GM06990 (cell line): ENCODE measurements at regions not wholly inside any gene's neighbourhood (a gene's known extent, or its start where the extent isn't known, plus 50 kb on each side); places are given as distances from the start of the nearest gene placed in this dataset.

Experiments
- DNase-seq: peaks from one replicate; pipeline ENCODE4 v3.0.0-alpha.2; 2011; ENCODE audit not compliant: insufficient read length; ENCODE audit errors: extremely low read depth
- H3K27me3 ChIP-seq: replicated peaks from 2 replicates; pipeline ENCODE4 v1.6.0; 2011; ENCODE audit warnings: low read length; ENCODE audit not compliant: control insufficient read depth, insufficient read depth
- H3K36me3 ChIP-seq: 2 replicates; pipeline ENCODE4 v1.5.1; 2011; ENCODE audit warnings: low read length; ENCODE audit not compliant: control insufficient read depth, insufficient read depth
- H3K4me3 ChIP-seq: replicated peaks from 2 replicates; pipeline ENCODE4 v1.5.1; 2011; ENCODE audit warnings: low read depth, mild to moderate bottlenecking, control low read depth, low read length
- CTCF ChIP-seq: IDR thresholded peaks from 2 replicates; pipeline ENCODE4 v1.5.1; 2011; ENCODE audit warnings: low read length, control low read depth, mild to moderate bottlenecking, inconsistent platforms; ENCODE audit not compliant: insufficient read depth, poor library complexity, severe bottlenecking

- Histone ChIP-seq H3K36me3 (no peaks in the 10 kb centered on the region), H3K27me3 (no peaks in the 10 kb centered on the region; the same call in none of the 2 replicates), H3K4me3 (no peak overlapping the region)
- TF ChIP-seq CTCF = no peak
- no peak for DNase-seq
These were observed 135.4 kb downstream of the TMEM132E start for GRCh38 chr17:34714475-34715410.

GRCh38 chr17:34713687-34714086, 134.3 kb downstream of the TMEM132E start:
- no peak for DNase-seq
- no peak overlapping the region for H3K4me3 ChIP-seq
- TF ChIP-seq CTCF = no peak
- no peaks in the 10 kb centered on the region for H3K36me3 ChIP-seq
- H3K27me3 ChIP-seq = no peaks in the 10 kb centered on the region; the same call in none of the 2 replicates

- Histone ChIP-seq H3K27me3 (no peaks in the 10 kb centered on the region; the same call in none of the 2 replicates), H3K4me3 (no peak overlapping the region), H3K36me3 (no peaks in the 10 kb centered on the region)
- TF ChIP-seq CTCF = no peak
- no peak for DNase-seq
These were observed 133.3 kb downstream of the TMEM132E start for GRCh38 chr17:34712481-34713195.

DNA sequence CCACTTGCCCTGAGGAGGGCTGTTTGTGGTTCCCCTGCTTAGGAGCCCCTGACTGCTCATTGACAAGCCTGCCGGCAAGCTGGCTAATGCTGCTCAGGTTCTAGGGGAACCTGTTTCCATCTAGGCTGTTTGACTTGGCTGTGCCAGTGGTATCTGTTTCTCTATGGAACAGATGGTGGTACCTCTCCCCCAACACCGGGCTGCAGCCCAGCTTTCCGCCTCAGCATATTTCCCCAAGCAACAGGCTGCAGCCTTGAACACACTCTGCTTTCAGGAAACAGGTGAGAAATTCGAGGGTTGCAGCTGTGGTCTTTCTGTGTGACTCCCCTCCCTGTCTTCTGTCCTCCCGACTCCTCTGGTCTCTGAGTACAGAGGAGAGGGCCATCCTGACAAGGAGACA, 132.3 kb downstream of the TMEM132E start:
- no peak for DNase-seq
- Histone ChIP-seq H3K27me3 (no peaks in the 10 kb centered on the region; the same call in none of the 2 replicates), H3K36me3 (no peaks in the 10 kb centered on the region), H3K4me3 (no peak overlapping the region)
- no peak for TF ChIP-seq CTCF

DNA sequence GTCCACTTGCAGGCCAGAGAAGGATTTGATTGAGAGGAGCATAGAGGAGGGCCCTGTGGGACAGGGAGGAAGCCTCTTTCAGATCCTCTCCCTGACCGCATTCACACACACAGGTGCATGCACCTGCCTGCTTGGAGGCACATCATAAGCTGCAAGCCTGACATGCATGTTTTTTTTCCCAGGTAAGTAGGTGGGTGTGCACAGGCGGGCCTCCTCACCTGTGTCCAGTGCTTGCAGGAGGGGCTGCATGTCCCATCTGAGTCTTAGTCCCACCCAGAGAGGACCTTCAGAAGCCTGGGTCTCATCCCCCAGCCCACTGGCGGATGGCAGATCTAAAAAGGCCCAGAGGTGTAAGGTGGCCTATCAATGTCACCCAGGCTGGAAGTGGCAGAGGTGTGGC, 130.8 kb downstream of the TMEM132E start:
- no peaks in the 10 kb centered on the region; the same call in none of the 2 replicates for H3K27me3 ChIP-seq
- DNase-seq = no peak
- H3K4me3 ChIP-seq = no peak overlapping the region
- H3K36me3 ChIP-seq = no peaks in the 10 kb centered on the region
- no peak for TF ChIP-seq CTCF
